ENCODE measurements at regions not wholly inside any gene's neighbourhood (a gene's known extent, or its start where the extent isn't known, plus 50 kb on each side); places are given as distances from the start of the nearest gene placed in this dataset.

- TF ChIP-seq CTCF (IDR thresholded peaks at IDR 0.05) (no peak), POLR2A (IDR thresholded peaks at IDR 0.05) (no peak), POLR2AphosphoS5 (IDR thresholded peaks at IDR 0.05) (no peak), EP300 (IDR thresholded peaks at IDR 0.05) (no peak)
Measured at GRCh38 chr9:90001747-90002146, 396.9 kb downstream of the GADD45G start.

All from upper lobe of left lung (tissue), 4 donors.